ENCODE measurements at regions not wholly inside any gene's neighbourhood (a gene's known extent, or its start where the extent isn't known, plus 50 kb on each side); places are given as distances from the start of the nearest gene placed in this dataset.
"Not testable (repeated sequence)": the region's sequence is repeated elsewhere in the genome, so short reads cannot be mapped to it uniquely, and the experiment has no call there.

DNA sequence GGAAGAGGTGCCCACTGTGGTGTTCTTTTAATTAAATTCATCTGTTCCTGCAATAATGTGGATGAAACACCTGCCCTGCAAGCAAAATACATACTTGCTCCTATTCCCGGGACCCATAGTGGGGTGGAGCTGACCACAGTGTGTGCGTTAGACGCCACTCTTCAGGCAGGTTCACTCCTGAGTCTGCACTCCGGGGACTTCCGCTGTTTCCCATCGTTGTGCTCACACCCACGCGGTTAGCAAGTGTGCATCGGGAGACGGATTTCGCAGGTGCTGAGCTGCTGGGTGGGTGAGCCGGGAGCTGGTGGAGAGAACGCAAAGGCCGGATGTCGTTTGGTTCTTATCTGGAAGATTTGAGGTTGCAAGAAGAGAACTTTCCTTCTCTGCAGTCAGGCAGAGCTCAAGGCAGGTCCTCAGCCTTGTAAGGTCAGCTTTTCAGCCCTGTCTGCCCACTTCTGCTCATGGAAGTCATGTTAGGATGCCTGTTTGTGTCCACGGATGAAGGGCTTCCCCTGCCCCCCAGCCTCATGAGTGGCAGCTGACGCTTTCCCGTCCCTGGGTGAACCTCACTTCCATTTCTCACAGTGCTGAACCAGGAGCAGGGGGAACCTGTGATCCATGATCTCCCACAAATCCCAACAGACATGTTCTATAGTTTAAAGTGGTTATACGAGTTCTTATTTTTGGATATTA is 193.3 kb upstream of the SULF2 start:
- DNase-seq (ENCODE audit: low read depth) = peak; percentile 53
- not testable (repeated sequence) for H3K4me3 ChIP-seq (ENCODE audit: low read depth, low read length)

- DNase-seq (ENCODE audit: low read depth); H3K4me3 ChIP-seq (ENCODE audit: low read depth, low read length): not testable (repeated sequence)
Measured at GRCh38 chr20:47977789-47978252, 192.5 kb upstream of the SULF2 start.

- not testable (repeated sequence) for DNase-seq (ENCODE audit: low read depth)
Measured at GRCh38 chr20:47977017-47977788, 191.9 kb upstream of the SULF2 start.

DNA sequence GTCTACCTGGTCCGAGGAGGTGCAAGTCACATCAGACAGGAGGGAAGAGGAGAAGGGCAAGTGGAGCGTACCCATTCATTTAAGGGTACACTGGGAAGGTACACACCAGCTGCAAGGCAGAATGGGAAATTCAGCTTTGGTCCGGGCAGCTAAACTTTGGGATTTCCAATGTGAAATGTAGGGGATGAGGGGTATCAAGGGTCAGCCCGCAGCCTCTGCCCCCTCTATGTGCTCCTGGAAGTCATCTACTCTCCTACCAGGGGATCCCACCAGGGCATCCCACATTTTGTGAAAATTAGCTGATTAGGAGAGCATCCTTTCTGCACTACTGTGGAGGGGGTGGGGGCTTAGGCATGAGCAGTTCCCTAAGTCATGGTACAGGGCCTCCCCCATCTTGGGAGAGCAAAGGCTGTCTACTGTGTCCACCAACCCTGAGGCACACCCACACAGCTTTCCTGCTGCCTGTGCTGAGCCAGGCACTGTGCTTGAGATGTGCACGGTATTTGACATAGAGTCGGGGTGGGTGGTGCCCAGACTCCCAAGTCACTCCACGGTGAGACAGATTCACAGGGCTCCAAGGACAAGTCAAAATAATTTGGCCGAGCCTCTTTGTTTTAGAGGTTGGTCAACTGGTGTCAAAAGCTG is 189.1 kb upstream of the SULF2 start:
- no peak overlapping the region for H3K4me3 ChIP-seq (ENCODE audit: low read depth, low read length)
- no peak for TF ChIP-seq CTCF (IDR thresholded peaks at IDR 0.05; ENCODE audit: low read depth, low read length)
- TF ChIP-seq, protein P1, sequence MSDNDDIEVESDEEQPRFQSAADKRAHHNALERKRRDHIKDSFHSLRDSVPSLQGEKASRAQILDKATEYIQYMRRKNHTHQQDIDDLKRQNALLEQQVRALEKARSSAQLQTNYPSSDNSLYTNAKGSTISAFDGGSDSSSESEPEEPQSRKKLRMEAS (IDR thresholded peaks at IDR 0.05; ENCODE audit: low read depth, low read length) = no peak
- no peak for TF ChIP-seq MYC (IDR thresholded peaks at IDR 0.05; ENCODE audit: low read depth, low read length)
- TF ChIP-seq POLR2A (IDR thresholded peaks at IDR 0.05; ENCODE audit: extremely low read depth, insufficient read length) = no peak
- no peak for DNase-seq (ENCODE audit: low read depth)

More at GRCh38 chr20:47977017-47977788, 191.9 kb upstream of the SULF2 start:
- H3K4me3 ChIP-seq (ENCODE audit: low read depth, low read length) = not testable (repeated sequence)

- peak; percentile 40 for DNase-seq (ENCODE audit: low read depth)
- no peak overlapping the region for H3K4me3 ChIP-seq (ENCODE audit: low read depth, low read length)
- no peak for TF ChIP-seq POLR2A (IDR thresholded peaks at IDR 0.05; ENCODE audit: extremely low read depth, insufficient read length)
- TF ChIP-seq, protein P1 (IDR thresholded peaks at IDR 0.05; ENCODE audit: low read depth, low read length) = no peak
- no peak for TF ChIP-seq MYC (IDR thresholded peaks at IDR 0.05; ENCODE audit: low read depth, low read length)
- no peak for TF ChIP-seq CTCF (IDR thresholded peaks at IDR 0.05; ENCODE audit: low read depth, low read length)
Measured at GRCh38 chr20:47973519-47974233, 188.4 kb upstream of the SULF2 start.

- DNase-seq (ENCODE audit: low read depth) = no peak
- H3K4me3 ChIP-seq (ENCODE audit: low read depth, low read length) = no peak overlapping the region
- no peak for TF ChIP-seq MYC (IDR thresholded peaks at IDR 0.05; ENCODE audit: low read depth, low read length)
- no peak for TF ChIP-seq CTCF (IDR thresholded peaks at IDR 0.05; ENCODE audit: low read depth, low read length)
- no peak for TF ChIP-seq POLR2A (IDR thresholded peaks at IDR 0.05; ENCODE audit: extremely low read depth, insufficient read length)
- TF ChIP-seq, protein P1 (IDR thresholded peaks at IDR 0.05; ENCODE audit: low read depth, low read length) = no peak
Measured at GRCh38 chr20:47972916-47973309, 187.6 kb upstream of the SULF2 start.

DNA sequence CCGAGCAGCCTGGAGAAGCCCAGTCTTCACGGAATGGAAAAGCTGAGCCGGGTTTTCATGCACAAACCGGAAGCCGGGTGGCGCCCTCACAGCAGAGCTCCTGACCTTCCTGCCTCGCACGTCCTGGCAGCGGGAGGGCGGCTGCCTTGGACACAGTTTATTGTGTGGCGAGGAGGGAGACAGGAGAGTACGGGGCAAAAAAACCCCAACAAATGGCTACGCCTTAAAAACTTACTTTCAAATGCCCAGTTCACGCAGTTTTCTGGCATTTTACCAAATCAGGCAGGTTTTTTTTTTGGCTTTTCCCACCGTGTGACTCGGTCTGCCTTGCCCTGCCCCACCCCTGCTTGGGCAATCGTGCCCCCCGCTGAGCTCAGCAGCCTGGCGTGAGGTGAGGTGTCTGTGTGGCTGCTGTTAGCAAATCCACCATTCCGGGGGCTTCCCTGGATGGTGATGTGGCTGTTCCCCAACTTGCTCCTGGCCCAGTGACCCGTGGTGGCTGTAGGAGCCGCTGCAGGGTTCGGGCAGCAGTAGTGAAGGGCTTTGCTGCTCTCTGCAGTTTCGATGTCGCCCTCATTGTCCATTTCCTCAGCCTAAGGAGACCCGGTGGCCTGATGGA is 187.1 kb upstream of the SULF2 start:
- peak; percentile 73 for DNase-seq (ENCODE audit: low read depth)
- peak; percentile 11 for TF ChIP-seq CTCF (IDR thresholded peaks at IDR 0.05; ENCODE audit: low read depth, low read length)
- H3K4me3 ChIP-seq (ENCODE audit: low read depth, low read length) = peak overlapping the region; percentile 40
